NCI-H510A (cell line): ENCODE measurements at regions not wholly inside any gene's neighbourhood (a gene's known extent, or its start where the extent isn't known, plus 50 kb on each side); places are given as distances from the start of the nearest gene placed in this dataset.

Experiments
- DNase-seq: peaks from one replicate; lab custom pipeline; 2025; lab: John Stamatoyannopoulos, UW

- no peak for DNase-seq
Measured at GRCh38 chr14:38507299-38507698, 251.4 kb upstream of the CLEC14A start.

DNA sequence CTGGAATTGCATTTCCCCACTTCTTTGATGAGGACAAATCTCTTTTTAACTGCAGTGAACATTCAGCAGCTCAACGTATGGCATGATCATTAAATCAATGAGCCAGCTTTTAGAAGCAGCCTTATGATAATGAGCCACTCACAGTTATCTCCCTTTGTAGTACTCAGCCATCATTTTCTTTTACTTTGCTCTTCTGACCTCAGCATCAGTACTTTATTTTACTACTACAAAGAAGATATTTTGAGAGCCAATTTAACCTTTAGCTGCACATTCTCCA, 250.0 kb upstream of the CLEC14A start:
- DNase-seq = no peak

DNA sequence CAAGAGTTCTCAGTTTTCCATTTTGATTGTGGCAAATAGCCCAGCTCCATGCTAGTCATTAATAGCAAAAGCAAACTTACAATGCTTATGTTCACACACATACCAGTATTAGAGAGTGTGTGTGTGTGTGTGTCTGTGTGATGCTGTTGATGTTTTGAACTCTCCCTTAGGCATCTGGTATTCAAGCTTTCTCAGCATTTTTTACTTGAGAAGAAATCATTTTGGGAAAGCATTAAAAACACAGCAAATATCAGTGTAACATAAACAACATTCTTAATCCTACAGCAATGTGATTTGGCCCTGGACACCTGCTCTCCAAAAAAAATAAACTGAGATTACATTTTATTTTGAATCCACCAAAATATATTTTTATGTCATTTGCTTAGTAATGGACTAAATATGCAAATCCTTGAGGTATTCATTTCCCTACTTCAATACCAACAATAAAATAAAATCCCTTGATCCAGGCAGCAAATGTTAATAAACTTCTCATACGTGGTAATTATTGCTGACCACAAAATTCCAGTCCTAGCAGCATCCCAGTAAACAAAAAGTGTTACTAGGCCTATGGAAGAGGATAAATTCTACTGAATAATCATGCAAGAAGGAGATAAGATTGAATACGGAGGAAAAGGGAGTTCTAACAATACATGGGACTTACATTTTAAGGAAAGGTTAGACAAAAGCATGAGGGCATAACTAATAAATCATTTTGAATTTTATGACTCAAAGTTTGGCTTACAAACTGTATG, 249.5 kb upstream of the CLEC14A start:
- no peak for DNase-seq

DNA sequence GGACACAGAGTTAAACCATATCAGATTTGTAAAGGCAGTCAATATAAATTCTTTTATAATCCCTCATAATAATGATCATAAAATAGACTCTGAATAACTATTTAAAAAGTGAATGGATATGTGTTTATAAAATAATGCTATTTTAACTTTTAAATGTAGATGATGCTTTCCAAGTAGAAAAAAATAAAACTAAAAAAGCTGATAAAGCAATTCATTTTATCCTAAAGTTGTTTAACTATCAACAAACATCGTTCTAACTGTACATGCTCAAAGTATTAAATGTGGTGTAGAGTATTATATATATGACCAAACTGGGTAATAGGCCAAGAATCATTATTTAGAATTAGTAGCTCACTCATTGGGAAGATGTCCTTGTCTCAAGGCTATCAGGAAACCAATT, 248.3 kb upstream of the CLEC14A start:
- no peak for DNase-seq

DNA sequence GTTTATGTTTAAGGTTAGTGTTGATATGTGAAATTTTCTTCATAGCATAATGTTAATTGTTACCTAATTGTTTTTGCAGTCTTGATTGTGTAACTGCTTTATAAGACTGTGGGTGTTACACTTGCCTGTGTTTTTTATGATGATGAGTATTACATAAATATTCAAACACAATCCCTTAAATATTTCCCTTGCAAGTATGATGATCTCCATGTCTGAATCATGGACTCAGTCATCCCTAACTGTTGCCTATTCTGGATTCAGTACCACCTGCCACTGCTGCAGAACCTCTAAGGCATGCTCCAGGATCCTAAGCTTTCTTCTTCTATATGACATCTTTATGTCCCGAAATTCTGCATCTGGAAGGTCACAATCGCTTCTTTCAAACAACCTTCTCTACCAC, 246.3 kb upstream of the CLEC14A start:
- DNase-seq = no peak

DNA sequence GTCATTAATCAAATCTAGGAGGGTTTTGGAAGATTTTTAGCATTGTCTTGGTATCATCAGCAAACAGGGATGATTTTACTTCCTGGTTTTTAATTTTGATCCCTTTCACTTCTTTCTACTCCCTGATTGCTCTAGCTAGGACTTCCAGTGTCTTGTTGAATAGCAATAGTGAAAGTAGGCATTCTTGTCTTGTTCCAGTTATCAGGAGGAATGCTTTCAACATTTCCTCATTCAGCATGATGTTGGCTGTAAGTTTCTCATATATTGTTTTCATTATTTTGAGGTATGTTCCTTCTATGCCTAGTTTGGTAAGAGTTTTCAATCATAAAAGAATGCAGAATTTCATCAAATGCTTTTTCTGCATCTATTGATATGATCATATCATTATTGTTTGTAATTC, 244.2 kb upstream of the CLEC14A start:
- DNase-seq = no peak

GRCh38 chr14:38496092-38496491, 240.2 kb upstream of the CLEC14A start:
- no peak for DNase-seq

GRCh38 chr14:38490273-38490672, 234.4 kb upstream of the CLEC14A start:
- no peak for DNase-seq

DNA sequence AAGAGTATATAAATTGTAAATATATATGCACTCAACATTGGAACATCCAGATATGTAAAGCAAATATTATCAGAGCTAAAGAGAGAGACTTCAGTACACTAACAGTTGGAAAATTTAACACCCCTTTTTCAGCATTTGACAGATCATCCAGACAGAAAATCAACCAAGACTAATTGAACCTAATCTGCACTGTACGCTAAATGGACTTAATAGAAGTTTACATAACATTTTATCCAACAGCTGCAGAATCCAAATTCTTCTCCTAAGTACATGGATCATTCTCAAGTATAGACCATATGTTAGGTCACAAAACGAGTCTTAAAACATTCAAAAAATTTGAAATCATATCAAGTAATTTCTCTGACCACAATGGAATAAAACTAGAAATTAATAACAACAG, 229.1 kb upstream of the CLEC14A start:
- DNase-seq = no peak

- peak; percentile 87 for DNase-seq
Measured at GRCh38 chr14:38481952-38482678, 226.2 kb upstream of the CLEC14A start.

GRCh38 chr14:38469156-38469555, 213.3 kb upstream of the CLEC14A start:
- no peak for DNase-seq

- DNase-seq = no peak
Measured at GRCh38 chr14:38442208-38442607, 186.3 kb upstream of the CLEC14A start.

GRCh38 chr14:38432186-38432585, 176.3 kb upstream of the CLEC14A start:
- no peak for DNase-seq

GRCh38 chr14:38431156-38431555, 175.3 kb upstream of the CLEC14A start:
- no peak for DNase-seq

DNA sequence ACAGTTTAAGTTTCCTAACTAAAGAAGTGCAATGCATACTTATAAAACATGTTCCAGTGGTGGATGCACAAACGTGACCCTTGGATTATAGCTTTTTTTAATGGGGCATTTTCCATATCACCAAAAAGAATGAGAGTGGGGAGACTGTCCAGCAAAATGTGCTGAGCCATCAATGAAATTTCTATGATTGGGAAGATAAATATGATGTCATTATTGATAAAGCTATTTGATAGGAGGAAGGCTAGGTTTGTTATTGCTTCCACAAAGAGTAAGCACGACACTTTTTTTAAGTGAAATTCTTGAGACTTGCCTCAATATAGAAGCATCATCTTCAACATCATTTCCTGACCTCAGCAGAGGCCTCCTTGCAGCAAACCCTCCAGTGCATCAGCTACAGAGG, 174.6 kb upstream of the CLEC14A start:
- no peak for DNase-seq

- DNase-seq = no peak
Measured at GRCh38 chr14:38425324-38425976, 169.6 kb upstream of the CLEC14A start.

- no peak for DNase-seq
Measured at GRCh38 chr14:38420048-38420447, 164.2 kb upstream of the CLEC14A start.

GRCh38 chr14:38419579-38419978, 163.7 kb upstream of the CLEC14A start:
- DNase-seq = no peak

- no peak for DNase-seq
Measured at GRCh38 chr14:38412654-38413053, 156.8 kb upstream of the CLEC14A start.

GRCh38 chr14:38410442-38410841, 154.5 kb upstream of the CLEC14A start:
- no peak for DNase-seq

DNA sequence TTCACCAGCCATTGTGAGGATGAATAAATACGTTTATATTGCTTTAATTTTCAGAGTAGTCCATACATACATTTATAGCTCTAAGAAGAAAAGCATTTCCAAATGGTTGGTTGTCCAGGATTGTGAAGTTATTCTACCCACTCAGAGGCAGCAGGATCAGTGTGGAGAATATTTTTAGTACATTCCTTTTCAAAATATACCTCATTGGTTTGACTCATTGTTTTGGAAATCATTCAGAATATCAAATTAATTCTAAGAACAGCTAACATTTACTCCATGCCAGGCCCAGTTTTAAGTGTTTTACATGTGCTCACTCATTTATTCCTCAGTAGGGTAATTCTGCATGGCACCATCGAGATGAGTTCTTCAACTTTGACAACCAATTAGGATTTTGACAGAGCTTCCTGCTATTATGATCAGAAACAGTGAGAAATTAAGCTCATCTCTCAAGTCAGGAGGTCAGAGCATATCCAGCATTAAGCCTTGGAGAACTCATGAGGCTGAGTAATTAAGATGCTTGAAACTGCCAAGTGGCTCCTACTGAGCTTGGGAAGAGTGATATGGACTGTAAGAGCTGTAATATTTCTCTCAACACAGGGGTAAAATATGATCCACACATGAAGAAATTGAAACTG, 153.3 kb upstream of the CLEC14A start:
- DNase-seq = no peak

DNA sequence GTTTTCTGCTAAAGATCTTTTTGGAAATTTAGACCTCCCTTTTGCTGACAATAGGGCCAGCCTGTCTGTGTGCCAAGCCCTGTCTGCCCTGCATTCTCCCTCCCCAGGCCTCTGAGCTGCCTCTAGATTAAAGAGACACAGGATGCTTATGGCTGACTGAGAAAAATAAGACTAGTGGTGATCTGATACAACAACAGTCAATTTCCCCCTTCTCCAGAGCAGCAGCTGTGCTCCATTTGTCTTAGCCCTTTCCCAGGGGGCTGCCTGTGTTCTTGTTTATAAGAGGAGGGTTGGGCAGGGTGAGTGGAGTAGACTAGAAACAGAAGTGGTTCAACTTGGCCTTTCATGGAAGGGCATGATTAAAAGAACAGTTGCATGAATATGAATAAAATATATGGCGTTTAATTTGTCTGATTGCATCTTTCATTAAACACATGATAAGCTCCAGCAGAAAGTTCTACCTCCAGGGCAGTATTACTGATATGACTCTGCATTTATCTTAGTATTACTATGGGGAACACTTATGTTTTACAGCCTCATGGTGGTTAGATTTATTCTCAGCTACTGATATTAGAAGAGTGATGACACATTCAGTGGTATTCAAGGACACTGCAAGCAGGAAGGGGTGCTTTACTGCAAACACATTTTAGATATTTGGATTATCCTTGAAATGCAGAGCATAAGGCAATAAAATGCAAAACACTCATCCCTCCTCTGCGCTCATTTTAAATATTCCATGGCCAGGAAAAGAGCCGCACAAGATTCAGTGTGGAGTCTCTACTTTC, 150.2 kb upstream of the CLEC14A start:
- DNase-seq = peak; percentile 11
